HFFc6 (cell line): ENCODE measurements at regions not wholly inside any gene's neighbourhood (a gene's known extent, or its start where the extent isn't known, plus 50 kb on each side); places are given as distances from the start of the nearest gene placed in this dataset.

Experiments
- DNase-seq: peaks from one replicate; pipeline ENCODE4 v3.0.0-alpha.2; 2018
- H3K27ac Mint-ChIP-seq: 2 replicates; pipeline ENCODE4 v1.8.0; 2020; ENCODE audit warnings: mild to moderate bottlenecking, mixed read lengths
- H3K27me3 Mint-ChIP-seq: 2 replicates; pipeline ENCODE4 v1.8.0; 2021; ENCODE audit warnings: mild to moderate bottlenecking, moderate library complexity, mixed read lengths; ENCODE audit not compliant: insufficient read depth
- H3K36me3 Mint-ChIP-seq: 2 replicates; pipeline ENCODE4 v1.8.0; 2021; ENCODE audit warnings: low read depth, mixed read lengths
- H3K4me1 Mint-ChIP-seq: 2 replicates; pipeline ENCODE4 v1.8.0; 2020; ENCODE audit warnings: low read depth, mixed read lengths
- H3K4me3 Mint-ChIP-seq: 2 replicates; pipeline ENCODE4 v1.8.0; 2020; ENCODE audit warnings: mild to moderate bottlenecking, moderate library complexity, mixed read lengths
- H3K9me3 Mint-ChIP-seq: 2 replicates; pipeline ENCODE4 v1.8.0; 2020; ENCODE audit warnings: mild to moderate bottlenecking, mixed read lengths
- CTCF ChIP-seq: fragments of 200-600 bp; sonication (generic); IDR thresholded peaks from 2 replicates; pipeline ENCODE4 v1.5.0; 2021; ENCODE audit warnings: antibody characterized with exemption, mild to moderate bottlenecking

DNA sequence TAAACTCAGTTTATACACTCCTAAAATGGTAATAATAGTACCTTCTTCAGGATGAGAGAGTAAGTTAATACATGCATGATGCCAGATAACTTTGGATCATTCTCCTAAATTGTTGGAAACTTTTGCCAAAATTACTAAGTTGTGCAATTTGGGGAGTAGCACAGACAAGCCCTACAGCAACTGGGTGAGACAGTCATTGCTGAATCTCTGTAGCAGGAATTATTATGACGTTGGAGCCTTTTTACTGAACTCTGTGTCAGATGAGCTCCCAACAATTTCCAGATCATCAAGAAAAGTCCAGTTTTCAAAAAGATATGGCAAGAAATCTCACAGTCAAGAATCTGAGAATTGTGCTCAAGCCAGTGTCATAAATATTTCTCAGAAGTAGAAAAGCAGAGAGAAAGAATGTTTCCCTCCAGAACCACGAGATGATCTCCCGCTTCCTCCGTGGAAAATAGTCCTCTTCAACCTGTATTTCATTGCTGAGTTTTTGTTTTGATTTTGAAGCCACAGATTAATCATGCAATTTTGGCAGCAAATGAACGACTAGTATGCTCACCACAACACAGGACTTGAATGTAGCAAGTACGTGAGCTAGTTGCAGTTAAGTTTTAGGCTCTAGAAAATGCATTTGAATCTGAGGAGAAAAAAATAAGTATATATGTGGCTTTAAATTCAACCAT is 485.4 kb downstream of the CNTN6 start:
- DNase-seq = no peak
- Mint-ChIP-seq H3K27ac (no peak overlapping the region), H3K36me3 (no peaks in the 10 kb centered on the region), H3K27me3 (no peaks in the 10 kb centered on the region), H3K4me3 (no peak overlapping the region), H3K9me3 (peaks cover 43% of the 10 kb centered on the region), H3K4me1 (no peaks in the 10 kb centered on the region)
- TF ChIP-seq CTCF = no peak

- TF ChIP-seq CTCF = no peak
- no peak for DNase-seq
- Mint-ChIP-seq H3K9me3 (peaks cover 57% of the 10 kb centered on the region), H3K36me3 (no peaks in the 10 kb centered on the region), H3K4me1 (no peaks in the 10 kb centered on the region), H3K27me3 (no peaks in the 10 kb centered on the region; the same call in 1 of the 2 replicates), H3K27ac (no peak overlapping the region), H3K4me3 (no peak overlapping the region)
These were observed 490.2 kb downstream of the CNTN6 start for GRCh38 chr3:1583044-1583443.

- peaks cover 65% of the 10 kb centered on the region for H3K9me3 Mint-ChIP-seq
These were observed 494.6 kb downstream of the CNTN6 start for GRCh38 chr3:1587426-1587825.

GRCh38 chr3:1591327-1592028 is 498.7 kb downstream of the CNTN6 start:
- TF ChIP-seq CTCF = no peak
- Mint-ChIP-seq H3K4me1 (no peaks in the 10 kb centered on the region), H3K4me3 (no peak overlapping the region), H3K9me3 (peaks cover 40% of the 10 kb centered on the region), H3K36me3 (no peaks in the 10 kb centered on the region), H3K27ac (no peak overlapping the region), H3K27me3 (no peaks in the 10 kb centered on the region; the same call in 1 of the 2 replicates)
- DNase-seq = no peak

More at GRCh38 chr3:1587426-1587825, 494.6 kb downstream of the CNTN6 start:
- Mint-ChIP-seq H3K4me3 (no peak overlapping the region), H3K36me3 (no peaks in the 10 kb centered on the region), H3K27ac (no peak overlapping the region), H3K4me1 (no peaks in the 10 kb centered on the region), H3K27me3 (no peaks in the 10 kb centered on the region; the same call in 1 of the 2 replicates)
- DNase-seq = no peak
- no peak for TF ChIP-seq CTCF

DNA sequence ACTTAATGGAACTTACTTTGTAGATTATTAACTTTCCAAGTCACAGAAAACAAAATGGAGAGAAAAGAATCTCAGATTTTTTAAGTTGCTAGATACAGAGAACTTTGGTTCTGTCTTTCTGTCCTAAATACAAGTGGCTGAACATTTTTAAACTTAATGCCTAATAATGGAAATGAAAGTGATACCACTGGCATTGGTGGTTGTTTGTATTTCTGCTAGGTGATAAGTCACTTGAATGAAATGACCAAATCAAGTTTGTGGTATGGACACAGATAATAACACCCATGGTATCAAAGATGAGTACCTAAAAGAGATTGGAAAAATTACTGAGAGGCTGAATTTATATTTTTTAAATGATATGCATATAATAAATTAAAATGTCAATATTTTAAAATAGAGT is 502.1 kb downstream of the CNTN6 start:
- no peaks in the 10 kb centered on the region for H3K4me1 Mint-ChIP-seq
- DNase-seq = no peak
- H3K4me3 Mint-ChIP-seq = no peak overlapping the region
- no peaks in the 10 kb centered on the region for H3K27me3 Mint-ChIP-seq
- peaks cover 32% of the 10 kb centered on the region for H3K9me3 Mint-ChIP-seq
- H3K36me3 Mint-ChIP-seq = no peaks in the 10 kb centered on the region
- no peak overlapping the region for H3K27ac Mint-ChIP-seq
- no peak for TF ChIP-seq CTCF
